ENCODE measurements at regions not wholly inside any gene's neighbourhood (a gene's known extent, or its start where the extent isn't known, plus 50 kb on each side); places are given as distances from the start of the nearest gene placed in this dataset.

- TF ChIP-seq ATF6 (CRISPR knock-in tag; conservative IDR thresholded peaks at IDR 0.05) (no peak), MIER3 (CRISPR knock-in tag; IDR thresholded peaks at IDR 0.05; ENCODE audit: borderline replicate concordance) (peak; percentile 67; the same call in 1 of the 2 replicates), ZNF256 (CRISPR knock-in tag; conservative IDR thresholded peaks at IDR 0.05) (no peak), ZNF367 (CRISPR knock-in tag; IDR thresholded peaks at IDR 0.05; ENCODE audit: borderline replicate concordance) (no peak), ZFP41 (CRISPR knock-in tag; IDR thresholded peaks at IDR 0.05; ENCODE audit: borderline replicate concordance) (no peak), AHR (CRISPR knock-in tag; IDR thresholded peaks at IDR 0.05) (no peak), ZNF773 (CRISPR knock-in tag; IDR thresholded peaks at IDR 0.05; ENCODE audit: borderline replicate concordance) (no peak), SRSF9 (IDR thresholded peaks at IDR 0.05; ENCODE audit: borderline replicate concordance, insufficient read depth, low read depth, low read length, poor library complexity, severe bottlenecking) (no peak), YY1 (IDR thresholded peaks at IDR 0.05; ENCODE audit: insufficient read depth, insufficient replicate concordance, low read depth, low read length) (no peak), ZNF260 (CRISPR knock-in tag; IDR thresholded peaks at IDR 0.05; ENCODE audit: borderline replicate concordance, low read depth) (no peak), TEF (CRISPR knock-in tag; IDR thresholded peaks at IDR 0.05) (no peak), RERE (CRISPR knock-in tag; IDR thresholded peaks at IDR 0.05; ENCODE audit: low read depth) (peak; percentile 68), ASH2L (IDR thresholded peaks at IDR 0.05; ENCODE audit: insufficient read length, low read depth, low read length) (no peak), CSRNP2 (CRISPR knock-in tag; conservative IDR thresholded peaks at IDR 0.05; ENCODE audit: low read depth) (no peak), ZBTB1 (CRISPR knock-in tag; IDR thresholded peaks at IDR 0.05; ENCODE audit: borderline replicate concordance) (no peak), KMT2A (CRISPR knock-in tag; IDR thresholded peaks at IDR 0.05) (no peak), GATAD1 (CRISPR knock-in tag; IDR thresholded peaks at IDR 0.05) (peak; percentile 64; the same call in 1 of the 2 replicates), ZNF777 (CRISPR knock-in tag; IDR thresholded peaks at IDR 0.05) (no peak), MTA3 (CRISPR knock-in tag; IDR thresholded peaks at IDR 0.05) (no peak), ZNF550 (CRISPR knock-in tag; IDR thresholded peaks at IDR 0.05; ENCODE audit: borderline replicate concordance) (no peak), ZNF879 (CRISPR knock-in tag; IDR thresholded peaks at IDR 0.05) (no peak)
Measured at GRCh38 chr2:55109219-55109891, 59.1 kb upstream of the RTN4 start (continued).

Data from HepG2 (cell line).